KBM-7 (cell line): ENCODE measurements at regions not wholly inside any gene's neighbourhood (a gene's known extent, or its start where the extent isn't known, plus 50 kb on each side); places are given as distances from the start of the nearest gene placed in this dataset.
"Not testable (repeated sequence)": the region's sequence is repeated elsewhere in the genome, so short reads cannot be mapped to it uniquely, and the experiment has no call there.

Experiments
- DNase-seq: peaks from one replicate; pipeline ENCODE4 v3.0.0-alpha.2; 2015
- in situ Hi-C: fragments of 300-500 bp; cut with MboI; formaldehyde crosslinking; loops from 2 replicates; pipeline ENCODE4 v1.14.3; 2020; ENCODE audit warnings: low sequenced_read_pairs, low pct_unique_long_range_greater_than_20kb, mixed read lengths

GRCh38 chr5:84706678-84707641, 322.3 kb upstream of the EDIL3 start:
- in situ Hi-C loops = no loop called here
- DNase-seq = no peak

GRCh38 chr5:84700545-84700944, 315.9 kb upstream of the EDIL3 start:
- DNase-seq, in situ Hi-C loops: not testable (repeated sequence)

GRCh38 chr5:84696651-84697050, 312.0 kb upstream of the EDIL3 start:
- no peak for DNase-seq
- in situ Hi-C loops = no loop called here

- DNase-seq = no peak
- in situ Hi-C loops = no loop called here
Observed at GRCh38 chr5:84695330-84695729, 310.6 kb upstream of the EDIL3 start.

- in situ Hi-C loops = no loop called here
- DNase-seq = no peak
Observed at GRCh38 chr5:84693256-84693655, 308.6 kb upstream of the EDIL3 start.

- DNase-seq = no peak
- in situ Hi-C loops = no loop called here
Observed at GRCh38 chr5:84688566-84688965, 303.9 kb upstream of the EDIL3 start.

- in situ Hi-C loops = no loop called here
- no peak for DNase-seq
Observed at GRCh38 chr5:84685121-84685894, 300.6 kb upstream of the EDIL3 start.

- in situ Hi-C loops = no loop called here
- no peak for DNase-seq
Observed at GRCh38 chr5:84683594-84683993, 298.9 kb upstream of the EDIL3 start.

GRCh38 chr5:84682531-84682930, 297.9 kb upstream of the EDIL3 start:
- in situ Hi-C loops = no loop called here
- DNase-seq = no peak

GRCh38 chr5:84680908-84681307, 296.2 kb upstream of the EDIL3 start:
- DNase-seq = no peak
- in situ Hi-C loops = no loop called here

GRCh38 chr5:84673785-84674184, 289.1 kb upstream of the EDIL3 start:
- no peak for DNase-seq
- in situ Hi-C loops = no loop called here

GRCh38 chr5:84667576-84667975, 282.9 kb upstream of the EDIL3 start:
- no peak for DNase-seq
- in situ Hi-C loops = no loop called here

GRCh38 chr5:84650429-84650828, 265.7 kb upstream of the EDIL3 start:
- no peak for DNase-seq
- in situ Hi-C loops = no loop called here

GRCh38 chr5:84647581-84647980, 262.9 kb upstream of the EDIL3 start:
- in situ Hi-C loops = no loop called here
- DNase-seq = no peak

- DNase-seq = no peak
- in situ Hi-C loops = no loop called here
Observed at GRCh38 chr5:84642795-84643194, 258.1 kb upstream of the EDIL3 start.

- no peak for DNase-seq
- in situ Hi-C loops = no loop called here
Observed at GRCh38 chr5:84642324-84642723, 257.6 kb upstream of the EDIL3 start.

GRCh38 chr5:84637662-84638375, 253.1 kb upstream of the EDIL3 start:
- in situ Hi-C loops = no loop called here
- DNase-seq = no peak

- DNase-seq = no peak
- in situ Hi-C loops = no loop called here
Observed at GRCh38 chr5:84635235-84636055, 250.8 kb upstream of the EDIL3 start.

GRCh38 chr5:84634256-84634655, 249.6 kb upstream of the EDIL3 start:
- in situ Hi-C loops = no loop called here
- no peak for DNase-seq
